Activated naive CD4-positive, alpha-beta T cell treated with anti-CD3 and anti-CD28 coated beads, Interleukin-2, amount 50 U/mL, for 72 hours (primary cell): ENCODE measurements at regions not wholly inside any gene's neighbourhood (a gene's known extent, or its start where the extent isn't known, plus 50 kb on each side); places are given as distances from the start of the nearest gene placed in this dataset.

ENCODE experiments used
- ATAC-seq, 2 donors: fragments of 150-1000 bp; cut with Tn5 transposase; 2 replicates each; pipeline ENCODE4 v1.10.0; 2021; ENCODE audit warnings: mild to moderate bottlenecking in 2 of 2, moderate library complexity in 2 of 2
- DNase-seq, 2 donors: peaks; one replicate each; pipeline ENCODE4 v3.0.0; 2021 to 2022; ENCODE audit warnings: low spot score in 2 of 2
- H3K27ac Mint-ChIP-seq, 2 donors: one replicate each; pipeline ENCODE4 v1.8.0; 2022; ENCODE audit warnings: mild to moderate bottlenecking in 2 of 2, mixed read lengths in 2 of 2
- H3K36me3 Mint-ChIP-seq, 2 donors: one replicate each; pipeline ENCODE4 v1.8.0; 2022; ENCODE audit warnings: mixed read lengths in 2 of 2
- H3K9me3 Mint-ChIP-seq, 2 donors: one replicate each; pipeline ENCODE4 v1.8.0; 2022; ENCODE audit warnings: mixed read lengths in 2 of 2

DNA sequence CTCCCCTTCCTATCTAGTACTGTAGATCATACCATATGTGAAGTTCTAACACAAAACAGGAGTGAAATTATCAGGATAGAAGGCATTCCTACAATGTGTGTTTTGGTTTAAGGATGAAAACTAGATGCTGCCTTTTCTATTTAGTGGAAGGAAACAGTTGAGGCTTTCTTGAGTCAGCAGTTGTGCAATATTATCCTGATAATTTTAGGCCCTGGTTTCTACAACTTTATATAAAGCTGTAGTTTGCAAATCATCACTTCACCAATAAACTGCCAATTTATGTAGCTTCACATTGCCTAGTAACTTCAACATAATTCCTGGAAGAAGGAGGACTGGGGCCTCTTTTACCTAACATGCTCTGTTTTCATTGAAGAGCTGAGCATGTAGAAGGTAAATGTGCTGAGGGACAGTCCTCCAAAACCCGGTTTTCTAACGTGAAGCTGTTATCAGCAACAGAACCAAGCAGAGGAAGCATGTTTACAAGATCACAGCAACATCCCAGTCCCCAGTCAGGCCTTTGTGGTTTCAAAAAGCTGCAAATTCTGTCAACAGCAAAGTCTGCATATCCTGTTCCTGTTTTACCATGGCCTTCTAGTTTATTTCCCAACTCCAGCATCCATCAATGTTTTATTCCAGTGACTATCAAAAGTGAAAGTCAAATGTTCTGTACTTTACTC, 513.4 kb upstream of the MEF2C start:
- no peak overlapping the region for H3K27ac Mint-ChIP-seq
- ATAC-seq (no peak), DNase-seq (no peak)
- peaks cover 0 to 5% of the 10 kb centered on the region in 2 donors for H3K9me3 Mint-ChIP-seq
- no peaks in the 10 kb centered on the region for H3K36me3 Mint-ChIP-seq

- Mint-ChIP-seq H3K27ac (no peak overlapping the region), H3K9me3 (peaks cover 0 to 5% of the 10 kb centered on the region in 2 donors), H3K36me3 (no peaks in the 10 kb centered on the region)
- no peak for DNase-seq
- ATAC-seq, result no peak
Observed at GRCh38 chr5:89395111-89395510, 512.1 kb upstream of the MEF2C start.

- no peak for ATAC-seq
- H3K9me3 Mint-ChIP-seq, result peaks cover 0 to 8% of the 10 kb centered on the region in 2 donors
- no peak overlapping the region for H3K27ac Mint-ChIP-seq
- H3K36me3 Mint-ChIP-seq, result no peaks in the 10 kb centered on the region
- no peak for DNase-seq
Observed at GRCh38 chr5:89388872-89389271, 505.9 kb upstream of the MEF2C start.

GRCh38 chr5:89384391-89384790, 501.4 kb upstream of the MEF2C start:
- Mint-ChIP-seq H3K27ac (no peak overlapping the region), H3K9me3 (peaks cover 7 to 8% of the 10 kb centered on the region in 2 donors), H3K36me3 (no peaks in the 10 kb centered on the region)
- ATAC-seq (no peak), DNase-seq (no peak)

DNA sequence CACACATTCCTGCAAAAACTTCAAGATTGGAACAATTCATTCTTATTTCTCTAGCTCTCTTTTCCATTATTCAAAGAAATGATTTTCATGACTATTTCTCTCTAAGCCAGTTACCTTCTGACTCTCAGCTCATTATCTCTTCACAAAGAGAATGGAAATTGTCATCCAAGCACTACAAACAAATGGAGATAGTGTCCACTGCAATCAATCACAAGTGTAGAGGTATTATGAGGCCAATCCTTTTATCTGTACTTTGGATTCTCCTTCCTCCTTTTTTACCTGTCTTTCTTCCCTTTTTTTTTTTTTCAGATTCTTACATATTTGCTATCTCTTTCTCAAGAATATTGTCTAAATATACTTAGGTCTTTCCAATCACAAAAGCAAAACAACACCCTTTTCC, 497.7 kb upstream of the MEF2C start:
- Mint-ChIP-seq H3K36me3 (no peaks in the 10 kb centered on the region), H3K9me3 (peaks cover 7 to 8% of the 10 kb centered on the region in 2 donors), H3K27ac (no peak overlapping the region)
- no peak for DNase-seq
- no peak for ATAC-seq

DNA sequence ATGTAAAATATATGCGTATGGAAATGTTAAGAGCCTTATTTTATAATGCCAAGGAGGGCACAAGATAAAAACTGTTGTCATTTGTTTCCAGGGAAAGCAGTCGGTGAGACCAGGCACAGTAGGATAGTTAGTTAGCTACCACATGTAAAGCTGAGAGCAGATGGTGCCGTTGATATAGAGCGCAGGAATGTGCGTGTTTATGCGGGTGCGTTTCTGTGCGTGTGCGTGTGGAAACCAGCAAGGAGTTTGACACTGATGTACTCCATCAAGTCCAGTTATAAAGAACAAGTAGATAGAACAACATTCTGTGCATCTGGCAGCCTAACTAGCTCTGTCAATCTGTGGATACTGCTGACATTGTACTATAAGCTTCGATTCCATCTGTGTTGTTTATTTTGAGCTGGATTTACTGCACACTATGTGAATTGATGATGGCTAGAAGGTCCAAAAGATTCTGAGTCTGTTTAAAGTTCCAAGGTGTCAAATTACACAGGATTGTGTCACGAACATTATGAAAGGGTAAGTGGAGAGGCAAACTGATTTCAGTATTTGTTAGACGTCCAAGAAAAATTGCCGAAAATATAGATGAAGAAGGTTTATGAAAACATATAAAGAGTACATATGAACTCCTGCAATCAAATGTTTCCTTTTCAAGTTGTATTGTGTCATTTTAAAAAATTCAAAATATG, 494.9 kb upstream of the MEF2C start:
- H3K27ac Mint-ChIP-seq, result no peak overlapping the region
- peaks cover 0 to 7% of the 10 kb centered on the region in 2 donors for H3K9me3 Mint-ChIP-seq
- no peaks in the 10 kb centered on the region for H3K36me3 Mint-ChIP-seq
- no peak for DNase-seq
- no peak for ATAC-seq

DNA sequence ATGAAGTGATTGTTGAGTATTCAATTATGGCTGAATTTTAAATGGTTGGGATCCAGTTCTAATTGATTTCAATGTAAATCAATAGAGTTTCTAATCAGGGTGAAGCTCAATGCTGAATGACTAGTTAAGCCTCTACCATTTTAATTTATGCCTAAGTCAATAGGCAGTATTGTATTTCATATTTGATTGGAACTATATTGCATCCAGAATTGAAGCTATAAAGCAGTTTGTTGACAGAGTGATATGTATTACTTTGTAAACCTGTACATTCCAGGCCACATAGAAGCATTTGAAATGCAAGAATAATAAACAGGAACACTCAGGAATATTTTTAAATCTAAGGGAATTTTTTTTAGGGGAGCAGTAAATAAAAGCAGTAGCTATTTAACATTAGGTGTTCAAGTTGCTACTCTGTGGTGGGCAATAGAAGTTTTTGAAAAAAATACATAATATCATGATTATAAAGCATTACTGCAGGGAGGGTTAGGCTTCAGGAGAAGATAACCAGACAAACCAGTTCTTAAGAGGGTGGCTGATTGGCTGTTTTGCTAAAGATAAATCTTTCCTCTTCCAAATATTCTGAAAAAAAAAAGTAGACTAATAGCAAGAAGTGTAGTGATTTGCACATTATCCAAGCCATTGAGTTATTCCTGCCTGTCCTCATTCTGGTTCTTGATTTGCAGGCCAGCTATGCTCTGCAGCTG, 492.0 kb upstream of the MEF2C start:
- ATAC-seq, result no peak
- Mint-ChIP-seq H3K9me3 (peaks cover 0 to 8% of the 10 kb centered on the region in 2 donors), H3K36me3 (no peaks in the 10 kb centered on the region), H3K27ac (no peak overlapping the region)
- no peak for DNase-seq

DNA sequence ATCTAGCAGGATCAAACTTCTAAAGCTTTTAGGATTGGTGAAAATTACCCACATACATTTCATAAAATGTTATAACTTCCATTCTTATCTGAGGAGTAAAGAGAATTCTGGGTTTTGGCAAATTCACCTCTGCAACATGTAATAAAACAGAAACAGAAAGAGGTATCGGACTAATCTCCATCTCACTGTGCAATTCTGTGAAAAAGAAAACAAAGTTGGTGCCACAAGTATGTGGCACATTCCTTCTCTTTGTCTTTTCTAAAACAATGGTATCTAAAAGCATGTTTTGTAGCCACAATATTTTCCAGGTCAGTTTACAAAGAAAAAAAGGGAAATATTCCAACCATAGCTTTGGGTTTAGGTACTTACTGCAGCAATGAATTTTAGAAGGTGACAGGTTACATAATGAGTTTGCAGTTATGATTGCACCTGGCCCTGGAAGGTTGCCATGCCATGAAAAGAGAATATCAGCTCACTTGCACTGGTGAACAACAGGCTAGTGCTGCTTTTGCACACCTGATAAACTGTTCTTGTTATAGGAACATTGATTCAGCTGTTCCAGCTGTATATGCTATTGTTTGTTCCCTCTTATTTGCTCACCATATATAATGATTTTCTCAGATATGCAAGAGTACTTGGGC, 491.3 kb upstream of the MEF2C start:
- ATAC-seq (no peak), DNase-seq (no peak)
- Mint-ChIP-seq H3K36me3 (no peaks in the 10 kb centered on the region), H3K27ac (no peak overlapping the region), H3K9me3 (peaks cover 5 to 8% of the 10 kb centered on the region in 2 donors)

GRCh38 chr5:89372176-89372575, 489.2 kb upstream of the MEF2C start:
- Mint-ChIP-seq H3K36me3 (no peaks in the 10 kb centered on the region), H3K27ac (no peak overlapping the region), H3K9me3 (peaks cover 8 to 15% of the 10 kb centered on the region in 2 donors)
- no peak for DNase-seq
- ATAC-seq, result no peak

- Mint-ChIP-seq H3K36me3 (no peaks in the 10 kb centered on the region), H3K9me3 (peaks cover 8 to 15% of the 10 kb centered on the region in 2 donors), H3K27ac (no peak overlapping the region)
- no peak for DNase-seq
- no peak for ATAC-seq
Observed at GRCh38 chr5:89371646-89372045, 488.7 kb upstream of the MEF2C start.

DNA sequence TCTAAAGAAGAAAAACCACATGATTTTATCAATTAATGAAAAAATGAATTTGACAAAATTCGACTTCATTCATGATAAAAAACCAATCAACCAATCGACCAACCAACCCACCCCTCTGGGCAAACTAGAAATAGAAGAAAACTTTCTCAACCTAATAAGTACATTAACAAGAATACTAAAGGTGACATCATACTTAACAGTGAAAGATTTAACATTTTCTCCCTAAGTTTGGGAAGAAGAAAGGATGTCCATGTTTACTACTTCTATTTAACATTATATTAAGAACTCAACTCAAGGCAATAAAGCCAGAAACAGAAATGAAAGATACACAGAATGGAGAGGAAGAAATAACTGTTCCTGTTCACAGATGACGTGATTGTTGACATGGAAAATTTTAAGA, 476.1 kb upstream of the MEF2C start:
- Mint-ChIP-seq H3K27ac (no peak overlapping the region), H3K36me3 (no peaks in the 10 kb centered on the region), H3K9me3 (peaks cover 0 to 9% of the 10 kb centered on the region in 2 donors)
- DNase-seq (no peak), ATAC-seq (no peak)

DNA sequence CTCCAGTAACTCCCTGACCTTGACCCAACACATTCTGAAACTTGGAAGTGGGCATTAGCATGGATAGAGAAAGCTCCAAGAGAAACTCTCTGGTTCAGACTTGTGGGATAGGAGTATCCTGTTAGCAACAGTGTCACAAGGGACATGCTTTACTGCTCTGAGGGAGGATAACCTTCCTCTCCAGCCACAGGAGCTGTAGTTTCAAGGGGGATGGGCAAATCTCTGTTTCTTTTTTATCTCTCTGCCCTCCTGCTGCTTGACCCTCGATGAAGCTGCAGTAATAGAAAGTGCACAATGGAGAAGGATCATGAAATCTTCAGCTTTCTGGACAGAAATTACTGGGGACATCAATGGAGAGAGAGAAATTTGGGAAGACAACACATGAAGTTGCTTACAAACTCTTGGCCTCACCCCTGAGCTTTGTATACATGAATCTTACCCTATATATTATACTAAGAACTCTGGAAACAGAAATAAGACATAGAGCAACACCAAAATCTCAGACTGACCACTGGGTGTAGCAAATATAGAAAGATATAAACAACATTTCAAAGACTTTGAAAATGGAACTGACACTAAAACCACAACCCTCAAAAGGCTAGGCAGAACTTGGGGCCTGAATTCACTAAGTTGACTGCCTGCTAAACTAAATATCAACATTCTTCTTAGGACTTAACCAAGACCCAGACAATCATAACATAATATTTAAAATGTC, 471.0 kb upstream of the MEF2C start:
- H3K27ac Mint-ChIP-seq, result no peak overlapping the region
- ATAC-seq (no peak), DNase-seq (no peak)
- peaks cover 0 to 4% of the 10 kb centered on the region in 2 donors for H3K9me3 Mint-ChIP-seq
- no peaks in the 10 kb centered on the region for H3K36me3 Mint-ChIP-seq

DNA sequence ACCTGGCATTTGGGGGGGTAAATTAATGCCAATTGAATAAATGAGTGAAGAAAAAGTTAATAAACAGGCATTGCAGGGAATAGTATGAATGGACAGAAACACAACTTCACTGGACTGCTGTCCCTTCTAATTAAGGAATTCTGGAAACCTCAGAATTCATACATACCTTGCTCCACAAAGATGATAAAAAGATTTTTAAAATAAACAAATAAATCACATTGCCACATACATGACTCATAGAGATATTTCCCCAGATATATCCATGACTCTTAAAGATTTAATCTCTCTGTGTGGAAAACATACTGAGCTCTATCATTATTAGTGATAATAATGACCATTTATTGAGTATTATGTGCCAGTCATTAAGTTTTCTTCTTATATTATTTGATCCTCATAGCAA, 469.0 kb upstream of the MEF2C start:
- ATAC-seq, result no peak
- H3K36me3 Mint-ChIP-seq, result no peaks in the 10 kb centered on the region
- H3K9me3 Mint-ChIP-seq, result peaks cover 3 to 4% of the 10 kb centered on the region in 2 donors

DNA sequence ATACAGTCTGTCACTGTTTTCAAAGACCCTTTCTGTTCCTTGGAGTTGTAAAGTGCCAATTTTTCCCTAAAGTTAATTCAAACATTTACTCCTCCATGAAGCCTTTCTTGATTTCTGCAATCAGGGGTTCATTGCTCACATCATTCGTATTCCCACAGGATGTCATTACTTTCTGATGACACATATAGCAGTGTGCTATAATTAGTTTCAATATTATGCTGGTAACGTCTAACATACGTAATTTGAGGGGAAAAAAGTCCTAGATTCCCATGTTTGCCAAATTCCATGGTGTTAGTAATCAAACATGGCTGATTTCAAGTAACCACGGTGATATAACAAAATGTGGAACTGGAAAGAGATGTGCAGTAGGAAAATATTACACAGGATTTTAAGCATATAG, 468.2 kb upstream of the MEF2C start:
- Mint-ChIP-seq H3K36me3 (no peaks in the 10 kb centered on the region), H3K27ac (no peak overlapping the region), H3K9me3 (peaks cover 2 to 3% of the 10 kb centered on the region in 2 donors)
- ATAC-seq (no peak), DNase-seq (no peak)

More for the DNA sequence above, 469.0 kb upstream of the MEF2C start:
- no peak for DNase-seq
- no peak overlapping the region for H3K27ac Mint-ChIP-seq

DNA sequence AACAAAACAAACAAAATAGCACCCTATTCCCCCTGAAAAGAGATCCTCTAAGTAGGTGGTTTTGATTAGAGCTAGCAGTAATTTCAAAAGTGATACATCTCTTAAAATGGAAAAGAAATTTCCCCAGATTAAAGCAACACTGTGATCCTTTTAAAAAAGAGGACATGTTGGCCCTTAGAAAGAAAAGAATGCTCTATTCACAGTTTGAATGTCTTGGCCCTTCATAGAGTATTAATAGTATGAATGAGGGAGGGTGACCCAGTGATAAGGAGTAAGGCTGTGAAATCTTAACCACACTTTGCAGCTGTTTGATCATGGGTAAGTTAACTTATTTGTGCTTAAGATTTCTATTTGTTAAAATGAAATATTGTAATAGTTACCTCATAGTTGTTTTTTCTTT, 467.7 kb upstream of the MEF2C start:
- DNase-seq (no peak), ATAC-seq (no peak)
- no peak overlapping the region for H3K27ac Mint-ChIP-seq
- no peaks in the 10 kb centered on the region for H3K36me3 Mint-ChIP-seq
- peaks cover 0 to 3% of the 10 kb centered on the region in 2 donors for H3K9me3 Mint-ChIP-seq

DNA sequence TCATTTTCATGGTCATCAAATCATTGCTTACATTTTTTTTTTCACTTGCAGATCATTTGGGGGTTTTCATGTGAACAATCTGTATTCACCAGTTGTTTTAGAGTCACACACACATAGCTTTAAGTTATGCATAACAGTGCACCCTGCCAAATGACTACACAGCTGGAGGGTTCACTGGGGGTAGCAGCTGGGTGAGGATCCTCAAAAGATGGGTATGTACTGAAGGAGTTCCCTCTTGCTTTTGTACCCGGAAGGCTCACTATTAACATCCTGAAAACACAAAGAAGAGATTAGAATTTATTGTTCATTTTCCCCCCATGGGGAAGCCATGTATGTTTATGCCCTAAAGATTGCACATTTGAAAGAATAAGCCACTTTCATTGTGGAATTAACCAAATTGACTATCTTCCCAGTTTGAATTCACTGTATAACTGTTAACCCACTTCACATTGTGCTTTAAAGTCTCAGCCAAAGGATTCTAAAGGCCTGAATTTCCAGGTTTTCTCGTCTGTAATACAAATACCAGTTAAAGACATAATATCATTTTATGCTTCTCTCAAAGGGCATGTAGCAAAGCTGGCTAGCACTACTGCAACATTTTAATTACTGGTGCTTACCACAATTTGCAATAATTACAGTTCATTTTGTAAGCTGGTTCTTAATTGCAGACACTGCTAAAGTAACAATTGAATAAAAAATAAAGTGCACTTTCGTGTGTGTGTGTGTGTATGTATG, 466.4 kb upstream of the MEF2C start:
- no peak overlapping the region for H3K27ac Mint-ChIP-seq
- no peaks in the 10 kb centered on the region for H3K36me3 Mint-ChIP-seq
- DNase-seq, result no peak
- no peak for ATAC-seq
- peaks cover 3 to 4% of the 10 kb centered on the region in 2 donors for H3K9me3 Mint-ChIP-seq
